A673 (cell line): ENCODE measurements at regions not wholly inside any gene's neighbourhood (a gene's known extent, or its start where the extent isn't known, plus 50 kb on each side); places are given as distances from the start of the nearest gene placed in this dataset.

Source experiments
- CTCF ChIP-seq: fragments of 300-800, 200-600 bp; sonication (generic); conservative IDR thresholded peaks from 2 replicates; pipeline ENCODE4 v1.5.1; 2017; ENCODE audit warnings: low read depth, mild to moderate bottlenecking, antibody characterized with exemption, low read length, moderate library complexity, mixed read lengths
- EZH2 ChIP-seq: fragments of 200-600 bp; sonication (generic); IDR thresholded peaks from 2 replicates; pipeline ENCODE4 v1.6.1; 2017; ENCODE audit warnings: borderline replicate concordance, low read depth, mild to moderate bottlenecking, mixed read lengths, antibody characterized with exemption, low read length; ENCODE audit not compliant: poor library complexity, severe bottlenecking

DNA sequence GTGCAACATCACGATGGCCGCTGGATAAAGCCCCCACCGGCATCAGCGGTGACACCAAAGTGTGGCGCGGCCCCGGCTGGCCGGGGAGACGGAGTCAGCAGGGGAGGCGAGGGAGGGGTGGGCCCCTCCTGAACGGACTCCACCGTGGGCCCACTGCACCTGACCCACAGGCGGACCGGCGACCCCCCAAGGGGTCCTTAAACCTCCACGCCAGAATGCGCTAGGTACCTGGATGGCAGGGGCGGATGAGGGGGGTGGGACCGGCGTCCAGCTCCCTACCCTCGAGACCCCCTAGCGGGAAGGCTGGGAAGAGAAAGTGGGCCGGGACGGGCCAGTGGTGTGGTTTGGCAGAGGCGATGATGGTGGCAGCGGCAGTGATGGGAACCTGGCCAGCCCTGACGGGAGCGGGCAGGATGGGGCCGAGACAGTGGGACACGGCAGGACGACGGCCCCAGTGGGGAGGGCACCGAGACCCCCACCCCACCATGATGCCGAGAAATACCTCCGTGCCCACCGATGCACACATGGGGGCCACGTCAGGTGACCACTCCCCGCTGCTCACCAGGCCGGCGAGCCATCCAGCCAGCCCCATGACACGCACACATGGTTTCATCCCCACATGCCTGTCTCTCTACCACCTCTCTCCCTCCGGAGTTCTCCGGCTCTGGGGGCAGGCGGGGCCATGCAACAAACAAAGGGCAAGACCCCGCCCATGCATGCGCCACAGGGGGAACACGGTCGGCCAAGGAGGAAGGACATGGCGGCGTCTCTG, 771.9 kb upstream of the DEFB115 start:
- TF ChIP-seq CTCF (no peak), EZH2 (no peak)
